SU-DHL-6 (cell line): ENCODE measurements at regions not wholly inside any gene's neighbourhood (a gene's known extent, or its start where the extent isn't known, plus 50 kb on each side); places are given as distances from the start of the nearest gene placed in this dataset.
"Not testable (repeated sequence)": the region's sequence is repeated elsewhere in the genome, so short reads cannot be mapped to it uniquely, and the experiment has no call there.

Experiments used
- H2AFZ ChIP-seq: fragments of 200-600 bp; sonication (generic); 2 replicates; pipeline ENCODE4 v1.6.1; 2014; ENCODE audit warnings: low read depth, mild to moderate bottlenecking, moderate library complexity, mixed read lengths, antibody characterized with exemption, low read length; ENCODE audit not compliant: severe bottlenecking
- H3F3A ChIP-seq: fragments of 200-600 bp; shearing (Covaris generic); 2 replicates; pipeline ENCODE4 v1.6.0; 2016; ENCODE audit warnings: antibody characterized with exemption, mild to moderate bottlenecking; ENCODE audit not compliant: insufficient read depth
- H3K27ac ChIP-seq: fragments of 200-600 bp; sonication (generic); 2 replicates; pipeline ENCODE4 v1.5.1; 2016; ENCODE audit warnings: low read depth, mild to moderate bottlenecking, low read length, moderate library complexity, mixed read lengths
- H3K27me3 ChIP-seq: fragments of 200-600 bp; sonication (generic), shearing (Covaris generic); 2 replicates; pipeline ENCODE4 v1.6.0; 2014; ENCODE audit warnings: mild to moderate bottlenecking, low read length
- H3K36me3 ChIP-seq: fragments of 200-600 bp; sonication (generic); 2 replicates; pipeline ENCODE4 v1.6.1; 2014; ENCODE audit warnings: mild to moderate bottlenecking, low read length, mixed read lengths
- H3K4me2 ChIP-seq: fragments of 300-600, 200-600 bp; shearing (Covaris generic), sonication (generic); 2 replicates; pipeline ENCODE4 v1.6.0; 2014; ENCODE audit warnings: low read length, low read depth, mild to moderate bottlenecking; ENCODE audit not compliant: poor library complexity, severe bottlenecking
- H3K4me3 ChIP-seq: fragments of 200-600 bp; sonication (generic); 2 replicates; pipeline ENCODE4 v1.5.1; 2014; ENCODE audit warnings: antibody characterized with exemption, low read length, mild to moderate bottlenecking, mixed read lengths; ENCODE audit not compliant: insufficient read depth, poor library complexity, severe bottlenecking
- H3K79me2 ChIP-seq: fragments of 200-600 bp; sonication (generic); 2 replicates; pipeline ENCODE4 v1.6.1; 2014; ENCODE audit warnings: mild to moderate bottlenecking, low read length, moderate library complexity; ENCODE audit not compliant: insufficient read depth
- H3K9ac ChIP-seq: fragments of 200-600 bp; sonication (generic); 2 replicates; pipeline ENCODE4 v1.7.0; 2014; ENCODE audit warnings: mild to moderate bottlenecking, low read length
- H3K9me2 ChIP-seq: fragments of 200-600 bp; sonication (generic); replicated peaks from 2 replicates; pipeline ENCODE4 v1.6.1; 2014; ENCODE audit warnings: low read length; ENCODE audit not compliant: insufficient read depth
- H3K9me3 ChIP-seq: fragments of 200-600 bp; sonication (generic); 2 replicates; pipeline ENCODE4 v1.6.1; 2014; ENCODE audit warnings: low read length, mixed read lengths; ENCODE audit not compliant: insufficient read depth
- H4K20me1 ChIP-seq: fragments of 200-600 bp; sonication (generic); 2 replicates; pipeline ENCODE4 v1.6.1; 2014; ENCODE audit warnings: low read depth, mild to moderate bottlenecking, antibody characterized with exemption, low read length, moderate library complexity, mixed read lengths
- EZH2phosphoT487 ChIP-seq: fragments of 200-600 bp; sonication (generic), shearing (Covaris generic); conservative IDR thresholded peaks from 2 replicates; pipeline ENCODE4 v1.6.1; 2018; ENCODE audit warnings: mild to moderate bottlenecking, antibody characterized with exemption, low read length, moderate library complexity, mixed read lengths
- TF ChIP-seq, protein P1 (sequence below): fragments of 200-600 bp; sonication (generic); IDR thresholded peaks from one replicate; pipeline ENCODE4 v1.5.1; 2017; ENCODE audit warnings: antibody characterized with exemption, mild to moderate bottlenecking, low read length, moderate library complexity; ENCODE audit not compliant: insufficient read depth, poor library complexity, severe bottlenecking

DNA sequence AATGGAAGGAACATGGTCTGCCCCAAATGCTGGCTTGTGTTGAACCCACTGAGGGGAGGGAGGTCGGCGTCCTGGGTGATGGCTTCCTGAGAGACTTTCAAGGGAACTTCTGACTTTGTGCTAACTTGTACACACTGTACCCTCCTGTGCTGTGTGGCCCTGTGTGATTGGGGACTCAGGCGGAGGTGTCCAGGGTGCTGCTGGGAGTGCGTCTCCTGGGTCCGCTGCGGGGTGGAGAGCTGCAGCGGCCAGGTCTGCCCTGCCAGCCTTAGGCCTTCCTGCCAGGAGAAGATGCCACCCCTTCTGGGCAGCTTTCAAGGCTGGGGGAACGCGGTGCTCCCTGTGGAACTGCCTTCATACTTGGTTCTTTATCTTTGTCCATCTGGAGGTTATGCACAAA, 170.1 kb downstream of the URI1 start:
- H3K27ac ChIP-seq, result no peak overlapping the region
- H3K4me2 ChIP-seq, result no peak overlapping the region
- no peaks in the 10 kb centered on the region for H3K9me3 ChIP-seq
- no peaks in the 10 kb centered on the region for H3F3A ChIP-seq
- no peak overlapping the region for H3K9ac ChIP-seq
- no peaks in the 10 kb centered on the region for H3K27me3 ChIP-seq
- H2AFZ ChIP-seq, result no peak overlapping the region
- H3K36me3 ChIP-seq, result no peaks in the 10 kb centered on the region
- H3K9me2 ChIP-seq, result no peaks in the 10 kb centered on the region
- no peaks in the 10 kb centered on the region for H4K20me1 ChIP-seq
- no peaks in the 10 kb centered on the region for H3K79me2 ChIP-seq
- TF ChIP-seq, protein P1, sequence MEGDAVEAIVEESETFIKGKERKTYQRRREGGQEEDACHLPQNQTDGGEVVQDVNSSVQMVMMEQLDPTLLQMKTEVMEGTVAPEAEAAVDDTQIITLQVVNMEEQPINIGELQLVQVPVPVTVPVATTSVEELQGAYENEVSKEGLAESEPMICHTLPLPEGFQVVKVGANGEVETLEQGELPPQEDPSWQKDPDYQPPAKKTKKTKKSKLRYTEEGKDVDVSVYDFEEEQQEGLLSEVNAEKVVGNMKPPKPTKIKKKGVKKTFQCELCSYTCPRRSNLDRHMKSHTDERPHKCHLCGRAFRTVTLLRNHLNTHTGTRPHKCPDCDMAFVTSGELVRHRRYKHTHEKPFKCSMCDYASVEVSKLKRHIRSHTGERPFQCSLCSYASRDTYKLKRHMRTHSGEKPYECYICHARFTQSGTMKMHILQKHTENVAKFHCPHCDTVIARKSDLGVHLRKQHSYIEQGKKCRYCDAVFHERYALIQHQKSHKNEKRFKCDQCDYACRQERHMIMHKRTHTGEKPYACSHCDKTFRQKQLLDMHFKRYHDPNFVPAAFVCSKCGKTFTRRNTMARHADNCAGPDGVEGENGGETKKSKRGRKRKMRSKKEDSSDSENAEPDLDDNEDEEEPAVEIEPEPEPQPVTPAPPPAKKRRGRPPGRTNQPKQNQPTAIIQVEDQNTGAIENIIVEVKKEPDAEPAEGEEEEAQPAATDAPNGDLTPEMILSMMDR, result no peak
- H3K4me3 ChIP-seq, result no peak overlapping the region

DNA sequence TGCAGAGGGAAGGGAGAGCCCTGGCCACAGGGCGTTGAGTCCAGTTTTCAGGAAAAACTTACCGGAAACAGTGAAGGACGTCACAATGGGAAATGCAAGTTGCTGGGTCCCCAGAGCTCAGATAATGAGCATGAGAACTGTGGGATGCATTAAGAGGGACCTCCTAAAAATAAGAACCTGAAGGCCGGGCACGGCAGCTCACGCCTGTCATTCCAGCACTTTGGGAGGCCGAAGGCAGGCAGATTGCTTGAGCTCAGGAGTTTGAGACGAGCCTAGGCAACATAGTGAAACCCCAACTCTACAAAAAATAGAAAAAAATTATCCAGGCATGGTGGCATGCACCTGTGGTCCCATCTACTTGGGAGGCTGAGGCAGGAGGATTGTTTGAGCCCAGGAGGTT, 170.6 kb downstream of the URI1 start:
- Histone ChIP-seq H4K20me1 (no peaks in the 10 kb centered on the region), H3K4me3 (no peak overlapping the region), H3K27me3 (no peaks in the 10 kb centered on the region), H3K9me2 (no peaks in the 10 kb centered on the region), H3K4me2 (no peak overlapping the region), H3K9ac (no peak overlapping the region), H3F3A (no peaks in the 10 kb centered on the region), H3K9me3 (no peaks in the 10 kb centered on the region), H2AFZ (no peak overlapping the region), H3K79me2 (no peaks in the 10 kb centered on the region), H3K27ac (no peak overlapping the region), H3K36me3 (no peaks in the 10 kb centered on the region)
- TF ChIP-seq EZH2phosphoT487, result no peak
- TF ChIP-seq, protein P1, result no peak

DNA sequence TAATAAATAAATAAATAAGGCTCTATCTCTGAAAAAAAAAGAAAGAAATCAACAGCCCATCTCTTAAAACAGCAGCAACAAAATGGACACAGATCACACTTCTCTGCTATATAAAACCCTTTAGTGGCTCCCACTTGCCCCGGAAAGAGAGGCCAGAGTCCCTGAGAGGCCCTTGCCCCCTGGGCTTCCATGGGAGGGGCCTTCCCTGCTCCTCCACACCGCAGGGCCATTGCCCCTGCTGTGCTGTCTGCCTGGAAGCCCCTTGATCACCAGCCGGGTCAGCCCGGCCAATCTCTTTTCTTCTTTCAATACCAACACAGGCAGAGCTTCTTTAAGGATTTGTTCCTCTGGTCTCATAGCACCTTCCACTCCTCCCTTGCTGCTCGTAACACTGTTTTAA, 171.1 kb downstream of the URI1 start:
- no peaks in the 10 kb centered on the region for H4K20me1 ChIP-seq
- no peaks in the 10 kb centered on the region for H3K27me3 ChIP-seq
- H3K9me2 ChIP-seq, result no peaks in the 10 kb centered on the region
- H3K36me3 ChIP-seq, result no peaks in the 10 kb centered on the region
- no peaks in the 10 kb centered on the region for H3K9me3 ChIP-seq
- H3K79me2 ChIP-seq, result no peaks in the 10 kb centered on the region
- no peak overlapping the region for H2AFZ ChIP-seq
- no peak overlapping the region for H3K9ac ChIP-seq
- no peak overlapping the region for H3K4me3 ChIP-seq
- no peaks in the 10 kb centered on the region for H3F3A ChIP-seq
- no peak overlapping the region for H3K4me2 ChIP-seq
- no peak overlapping the region for H3K27ac ChIP-seq
- no peak for TF ChIP-seq EZH2phosphoT487
- TF ChIP-seq, protein P1, result no peak

DNA sequence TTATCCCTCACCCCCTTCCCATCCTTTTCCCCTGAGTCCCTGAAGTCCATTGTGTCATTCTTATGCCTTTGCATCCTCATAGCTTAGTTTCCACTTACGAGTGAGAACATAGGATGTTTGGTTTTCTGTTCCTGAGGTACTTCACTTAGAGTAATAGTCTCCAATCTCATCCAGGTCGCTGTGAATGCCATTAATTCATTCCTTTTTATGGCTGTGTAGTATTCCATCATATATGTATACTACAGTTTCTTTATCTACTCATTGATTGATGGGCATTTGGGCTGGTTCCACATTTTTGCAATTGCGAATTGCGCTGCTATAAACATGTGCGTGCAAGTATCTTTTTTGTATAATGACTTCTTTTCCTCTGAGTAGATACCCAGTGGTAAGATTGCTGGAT, 172.1 kb downstream of the URI1 start:
- H3K4me2 ChIP-seq, H3K9me3 ChIP-seq, H3K9me2 ChIP-seq, H3K9ac ChIP-seq, H3K4me3 ChIP-seq, H3K36me3 ChIP-seq, H3F3A ChIP-seq, H3K79me2 ChIP-seq, H4K20me1 ChIP-seq, H2AFZ ChIP-seq, H3K27ac ChIP-seq, H3K27me3 ChIP-seq: not testable (repeated sequence)
